H1 (cell line): ENCODE measurements at regions not wholly inside any gene's neighbourhood (a gene's known extent, or its start where the extent isn't known, plus 50 kb on each side); places are given as distances from the start of the nearest gene placed in this dataset.

ENCODE experiments used
- CTCF ChIA-PET: fragments of 300-600 bp; sonication (Branson Sonifier 250); formaldehyde crosslinking; loops from one replicate; lab custom pipeline; 2021; ENCODE audit not compliant: partially characterized antibody; lab: Charles Lee
- POLR2A ChIA-PET: fragments of 300-600 bp; sonication (Branson Sonifier 250); formaldehyde crosslinking; loops from one replicate; lab custom pipeline; 2021; ENCODE audit warnings: inconsistent platforms; ENCODE audit not compliant: partially characterized antibody; lab: Charles Lee
- DNase-seq, 2 experiments: peaks; one replicate each; pipeline versions ENCODE4 v3.0.0 to v3.0.0-alpha.2; 2010 to 2022; ENCODE audit warnings: low spot score in 2 of 2, low read depth in 1 of 2, mixed read lengths in 1 of 2
- FAIRE-seq: peaks from 2 replicates; lab custom pipeline; 2011; peaks lifted over from hg19 to GRCh38; lab: Jason Lieb, UNC
- H2AFZ ChIP-seq: 2 replicates; pipeline ENCODE4 v1.8.1; 2012; ENCODE audit warnings: low read length, inconsistent platforms
- H2AK5ac ChIP-seq: 2 replicates; pipeline ENCODE4 v1.6.1; 2013; ENCODE audit warnings: low read depth, low read length
- H2BK120ac ChIP-seq: replicated peaks from 2 replicates; pipeline ENCODE3; 2013; ENCODE audit warnings: low read depth, low read length, inconsistent platforms
- H2BK12ac ChIP-seq: 2 replicates; pipeline ENCODE4 v1.6.1; 2013; ENCODE audit warnings: low read depth, low read length
- H2BK15ac ChIP-seq: 2 replicates; pipeline ENCODE4 v1.6.1; 2013; ENCODE audit warnings: low read length
- H2BK20ac ChIP-seq: 2 replicates; pipeline ENCODE4 v1.6.1; 2013; ENCODE audit warnings: low read length
- H2BK5ac ChIP-seq: 2 replicates; pipeline ENCODE4 v1.6.1; 2013; ENCODE audit warnings: low read depth, low read length
- H3K14ac ChIP-seq: 2 replicates; pipeline ENCODE4 v1.6.1; 2013; ENCODE audit warnings: inconsistent platforms; ENCODE audit not compliant: insufficient read length
- H3K18ac ChIP-seq: 2 replicates; pipeline ENCODE4 v1.6.1; 2013; ENCODE audit warnings: low read length; ENCODE audit errors: extremely low read depth
- H3K23ac ChIP-seq: 2 replicates; pipeline ENCODE4 v1.6.1; 2013; ENCODE audit warnings: inconsistent platforms; ENCODE audit not compliant: insufficient read length
- H3K23me2 ChIP-seq: 2 replicates; pipeline ENCODE4 v1.6.1; 2013; ENCODE audit warnings: low read depth, low read length
- H3K27ac ChIP-seq: 2 replicates; pipeline ENCODE4 v1.6.1; 2011; ENCODE audit warnings: low read depth, low read length, inconsistent platforms
- H3K27me3 ChIP-seq, 4 experiments: replicated peaks in 1 of 4; 1 replicate in 1 of 4; 2 replicates in 3 of 4; pipeline versions ENCODE4 v1.6.1 to v1.8.1; 2011 to 2013; ENCODE audit warnings: low read length in 3 of 4, mild to moderate bottlenecking in 3 of 4, inconsistent platforms in 2 of 4, mixed read lengths in 2 of 4, moderate library complexity in 1 of 4; ENCODE audit not compliant: control insufficient read depth in 3 of 4, insufficient read depth in 3 of 4; ENCODE audit errors: extremely low read depth in 1 of 4
- H3K36me3 ChIP-seq, 4 experiments: 2 replicates each; pipeline versions ENCODE4 v1.6.1 to v1.8.1; 2011 to 2013; ENCODE audit warnings: mild to moderate bottlenecking in 4 of 4, low read length in 3 of 4, moderate library complexity in 2 of 4, control low read depth in 1 of 4, inconsistent platforms in 1 of 4; ENCODE audit not compliant: insufficient read depth in 4 of 4, control insufficient read depth in 2 of 4
- H3K4ac ChIP-seq: replicated peaks from 2 replicates; pipeline ENCODE3; 2013; ENCODE audit warnings: low read length, low read depth, mixed read lengths, inconsistent platforms; ENCODE audit not compliant: insufficient read length
- H3K4me1 ChIP-seq, 4 experiments: replicated peaks in 1 of 4; 1 replicate in 1 of 4; 2 replicates in 3 of 4; pipeline versions ENCODE4 v1.6.1 to v1.8.1; 2011 to 2013; ENCODE audit warnings: low read length in 3 of 4, inconsistent platforms in 2 of 4, mixed read lengths in 1 of 4; ENCODE audit not compliant: insufficient read depth in 4 of 4, control insufficient read depth in 3 of 4
- H3K4me2 ChIP-seq, 2 experiments: 2 replicates each; pipeline versions ENCODE4 v1.6.1 to v1.8.1; 2011 to 2013; ENCODE audit warnings: low read depth in 2 of 2, low read length in 2 of 2, control low read depth in 1 of 2, inconsistent platforms in 1 of 2, mild to moderate bottlenecking in 1 of 2; ENCODE audit not compliant: insufficient read depth in 1 of 2
- H3K4me3 ChIP-seq, 4 experiments: fragments of 200-600, 300-600 bp in 1 of 4; sonication (generic), shearing (Covaris generic), sonication (Bioruptor Twin) in 1 of 4; 2 replicates each; pipeline versions ENCODE4 v1.5.1 to v1.8.1; 2011 to 2016; ENCODE audit warnings: low read length in 4 of 4, low read depth in 3 of 4, control low read depth in 2 of 4, inconsistent platforms in 2 of 4, mild to moderate bottlenecking in 2 of 4, mixed read lengths in 1 of 4, moderate library complexity in 1 of 4; ENCODE audit not compliant: insufficient read depth in 2 of 4; ENCODE audit errors: extremely low read depth in 1 of 4
- H3K56ac ChIP-seq: replicated peaks from 2 replicates; pipeline ENCODE3; 2013; ENCODE audit warnings: low read depth, mild to moderate bottlenecking, mixed read lengths, low read length, inconsistent platforms; ENCODE audit not compliant: insufficient read length
- H3K79me1 ChIP-seq: 2 replicates; pipeline ENCODE4 v1.6.1; 2013; ENCODE audit warnings: low read depth, low read length, control low read depth
- H3K79me2 ChIP-seq, 2 experiments: 2 replicates each; pipeline versions ENCODE4 v1.6.1 to v1.8.1; 2012 to 2013; ENCODE audit warnings: low read length in 2 of 2, mild to moderate bottlenecking in 2 of 2, inconsistent platforms in 1 of 2; ENCODE audit not compliant: insufficient read depth in 2 of 2, control insufficient read depth in 1 of 2
- H3K9ac ChIP-seq, 4 experiments: replicated peaks in 1 of 4; 1 replicate in 1 of 4; 2 replicates in 3 of 4; pipeline versions ENCODE4 v1.6.1 to v1.8.1; 2011 to 2013; ENCODE audit warnings: low read depth in 3 of 4, low read length in 3 of 4, control low read depth in 2 of 4, mild to moderate bottlenecking in 2 of 4, moderate library complexity in 2 of 4, inconsistent platforms in 1 of 4; ENCODE audit errors: extremely low read depth in 1 of 4
- H3K9me3 ChIP-seq, 2 experiments: 2 replicates each; pipeline versions ENCODE4 v1.6.1 to v1.8.1; 2012 to 2013; ENCODE audit warnings: mild to moderate bottlenecking in 2 of 2, moderate library complexity in 2 of 2, control low read depth in 1 of 2, inconsistent platforms in 1 of 2, low read depth in 1 of 2, low read length in 1 of 2, mixed read lengths in 1 of 2; ENCODE audit not compliant: insufficient read depth in 2 of 2
- H4K20me1 ChIP-seq, 2 experiments: replicated peaks in 1 of 2; 2 replicates each; pipeline versions ENCODE3 to v1.8.1; 2011 to 2013; ENCODE audit warnings: inconsistent platforms in 2 of 2, low read length in 2 of 2, mild to moderate bottlenecking in 1 of 2; ENCODE audit not compliant: insufficient read depth in 2 of 2, control insufficient read depth in 1 of 2
- H4K5ac ChIP-seq: 2 replicates; pipeline ENCODE4 v1.6.1; 2013; ENCODE audit warnings: low read length, low read depth, mixed read lengths, inconsistent platforms; ENCODE audit not compliant: insufficient read length
- H4K8ac ChIP-seq: 2 replicates; pipeline ENCODE4 v1.8.0; 2013; ENCODE audit warnings: mild to moderate bottlenecking, moderate library complexity, low read length, inconsistent platforms; ENCODE audit not compliant: insufficient read depth; ENCODE audit errors: extremely low read depth
- H4K91ac ChIP-seq: replicated peaks from 2 replicates; pipeline ENCODE3; 2013; ENCODE audit warnings: low read length, mixed read lengths, inconsistent platforms; ENCODE audit not compliant: insufficient read length
- BCL11A ChIP-seq, 2 experiments: IDR thresholded peaks; one replicate each; pipeline ENCODE4 v1.6.1; 2011; ENCODE audit warnings: low read depth in 2 of 2, low read length in 2 of 2, mild to moderate bottlenecking in 2 of 2
- EZH2 ChIP-seq: fragments of 200-600 bp; sonication (generic); IDR thresholded peaks from 2 replicates; pipeline ENCODE4 v1.7.1; 2012; ENCODE audit warnings: low read depth, mild to moderate bottlenecking, moderate library complexity, low read length, inconsistent platforms; ENCODE audit not compliant: severe bottlenecking
- KDM4A ChIP-seq: IDR thresholded peaks from one replicate; pipeline ENCODE4 v1.7.1; 2012; ENCODE audit warnings: low read depth, mild to moderate bottlenecking, moderate library complexity, low read length, inconsistent platforms; ENCODE audit not compliant: severe bottlenecking
- RBBP5 ChIP-seq: IDR thresholded peaks from 2 replicates; pipeline ENCODE4 v1.7.1; 2012; ENCODE audit warnings: low read depth, mild to moderate bottlenecking, inconsistent platforms, low read length, moderate library complexity, borderline replicate concordance
- SIN3A ChIP-seq, 2 experiments: IDR thresholded peaks in 1 of 2; conservative IDR thresholded peaks in 1 of 2; 2 replicates each; pipeline ENCODE4 v1.6.1; 2011 to 2012; ENCODE audit warnings: low read length in 2 of 2, improper control_type of control experiment in 1 of 2, low read depth in 1 of 2, mild to moderate bottlenecking in 1 of 2
- TAF1 ChIP-seq: IDR thresholded peaks from 2 replicates; pipeline ENCODE4 v1.6.1; 2011; ENCODE audit warnings: mild to moderate bottlenecking, low read depth, low read length
- WGBS, 2 experiments: shearing (Covaris generic) in 1 of 2; methylation state at CpG; one replicate each; pipeline versions ENCODE4 v1.1.6 to v1.1.7; 2013 to 2015; ENCODE audit warnings: low lambda C conversion rate in 2 of 2, mixed read lengths in 2 of 2, inconsistent platforms in 1 of 2, low coverage in 1 of 2, missing lambda C conversion rate in 1 of 2; ENCODE audit not compliant: insufficient replicate concordance in 2 of 2, insufficient coverage in 1 of 2, insufficient read length in 1 of 2; ENCODE audit errors: extremely low coverage in 1 of 2, missing lambda C conversion rate in 1 of 2; 5-methylcytosine and 5-hydroxymethylcytosine counted together
- TF ChIP-seq, protein P1 (sequence below), 3 experiments: IDR thresholded peaks; 1 replicate in 2 of 3; 2 replicates in 1 of 3; pipeline versions ENCODE4 v1.5.1 to v1.6.1; 2011; ENCODE audit warnings: low read length in 3 of 3, mild to moderate bottlenecking in 3 of 3, inconsistent platforms in 2 of 3, low read depth in 1 of 3, moderate library complexity in 1 of 3; ENCODE audit not compliant: insufficient read depth in 1 of 3; ENCODE audit errors: control extremely low read depth in 1 of 3

DNA sequence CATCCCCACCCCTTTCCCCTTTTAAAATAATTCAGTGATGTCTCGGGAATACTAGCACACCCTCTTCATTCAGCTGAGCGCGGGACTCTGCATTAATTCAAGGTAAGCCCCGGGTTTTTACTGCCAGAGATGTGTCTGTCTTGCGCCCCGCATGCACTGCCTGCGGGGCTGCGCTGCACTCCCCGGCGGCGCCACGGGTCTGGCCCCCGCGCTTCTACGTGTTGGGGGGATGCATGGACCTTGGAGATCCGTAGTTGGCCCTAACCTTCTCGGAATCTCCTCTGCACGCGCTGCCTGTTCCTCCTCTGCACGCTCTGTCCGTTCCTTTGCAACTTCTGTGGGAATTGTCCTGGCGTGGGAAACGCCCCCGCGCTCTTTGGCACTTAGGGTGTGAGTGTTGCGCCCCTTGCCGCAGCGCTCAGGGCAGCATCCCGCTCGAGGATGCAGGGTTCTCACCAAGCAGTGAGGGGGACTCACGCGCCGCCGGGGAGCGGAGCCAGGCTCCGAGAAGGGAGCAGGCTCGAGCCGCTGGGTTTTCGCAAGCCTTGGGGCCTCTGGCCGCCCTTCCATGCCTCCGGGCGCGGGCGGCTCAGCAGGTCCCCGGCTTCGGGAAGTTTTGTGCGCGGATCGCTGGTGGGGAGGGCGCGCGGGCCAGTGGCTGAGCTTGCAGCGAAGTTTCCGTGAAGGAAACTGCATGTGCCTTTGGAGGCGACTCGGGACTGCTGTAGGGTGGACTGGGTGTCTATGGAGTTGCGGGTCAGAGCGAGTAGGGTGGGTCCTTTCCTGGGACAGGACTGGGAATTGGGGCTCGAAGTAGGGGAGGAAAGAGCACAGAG, 165.1 kb upstream of the CACNA1E start:
- Histone ChIP-seq H2BK12ac (peak overlapping the region; percentile 82; the same call in 1 of the 2 replicates), H3K4me2 (peak overlapping the region; percentile 97 to 99), H4K91ac (no peak overlapping the region), H2BK5ac (no peak overlapping the region), H3K4me3 (peak overlapping the region; percentile 42 to 69 (median 55)), H3K79me2 (no peaks in the 10 kb centered on the region), H3K4ac (no peak overlapping the region), H3K18ac (peak overlapping the region; percentile 29; the same call in 1 of the 2 replicates), H3K9me3 (no peaks in the 10 kb centered on the region), H3K27me3 (peaks cover 37 to 54% (median 50%) of the 10 kb centered on the region in 4 experiments), H4K20me1 (peaks cover 1 to 2% of the 10 kb centered on the region in 2 experiments), H3K14ac (no peak overlapping the region), H2BK120ac (no peak overlapping the region), H3K36me3 (no peaks in the 10 kb centered on the region), H3K23me2 (peaks cover 10% of the 10 kb centered on the region), H4K8ac (no peak overlapping the region; the same call in 1 of the 2 replicates), H2AK5ac (no peak overlapping the region), H2BK15ac (no peak overlapping the region; the same call in 1 of the 2 replicates), H2AFZ (peak overlapping the region; percentile 92), H2BK20ac (no peak overlapping the region), H3K27ac (no peak overlapping the region), H4K5ac (no peak overlapping the region), H3K56ac (no peak overlapping the region), H3K9ac (peak overlapping the region in 1 of 4 experiments; percentile 39; a peak in 2 of 7 replicates), H3K4me1 (peaks cover 0 to 21% (median 4%) of the 10 kb centered on the region in 4 experiments; a peak in 6 of 7 replicates), H3K23ac (no peak overlapping the region), H3K79me1 (no peaks in the 10 kb centered on the region; the same call in 1 of the 2 replicates)
- FAIRE-seq, result no peak
- ChIA-PET CTCF (interaction anchor here (0.5 to 1.6 kb wide), 3 partner anchors 11 to 176 kb away, joined by 3 read pairs; no protein-coding TSS in a partner anchor), POLR2A (interaction anchor here (1.2 kb wide), 1 partner anchor 19 kb away, joined by 4 read pairs; no protein-coding TSS in a partner anchor)
- peak in 1 of 2 experiments; percentile 72 for DNase-seq
- WGBS, 2 experiments, result 1% methylated on average over 42 of the region's 59 CpGs; no CpG with 5 or more reads in 1 of the 2 experiments
- TF ChIP-seq KDM4A (peak; percentile 85), TAF1 (no peak), RBBP5 (no peak; the same call in 1 of the 2 replicates), SIN3A (conservative IDR thresholded peaks at IDR 0.05 in 1 of 2, IDR thresholded peaks at IDR 0.05 in 1 of 2; ENCODE audit: low read depth in 1 of 2, low read length in 2 of 2) (no peak), EZH2 (peak; percentile 98), BCL11A (IDR thresholded peaks at IDR 0.05; ENCODE audit: low read depth in 2 of 2, low read length in 2 of 2) (no peak)
- TF ChIP-seq, protein P1, sequence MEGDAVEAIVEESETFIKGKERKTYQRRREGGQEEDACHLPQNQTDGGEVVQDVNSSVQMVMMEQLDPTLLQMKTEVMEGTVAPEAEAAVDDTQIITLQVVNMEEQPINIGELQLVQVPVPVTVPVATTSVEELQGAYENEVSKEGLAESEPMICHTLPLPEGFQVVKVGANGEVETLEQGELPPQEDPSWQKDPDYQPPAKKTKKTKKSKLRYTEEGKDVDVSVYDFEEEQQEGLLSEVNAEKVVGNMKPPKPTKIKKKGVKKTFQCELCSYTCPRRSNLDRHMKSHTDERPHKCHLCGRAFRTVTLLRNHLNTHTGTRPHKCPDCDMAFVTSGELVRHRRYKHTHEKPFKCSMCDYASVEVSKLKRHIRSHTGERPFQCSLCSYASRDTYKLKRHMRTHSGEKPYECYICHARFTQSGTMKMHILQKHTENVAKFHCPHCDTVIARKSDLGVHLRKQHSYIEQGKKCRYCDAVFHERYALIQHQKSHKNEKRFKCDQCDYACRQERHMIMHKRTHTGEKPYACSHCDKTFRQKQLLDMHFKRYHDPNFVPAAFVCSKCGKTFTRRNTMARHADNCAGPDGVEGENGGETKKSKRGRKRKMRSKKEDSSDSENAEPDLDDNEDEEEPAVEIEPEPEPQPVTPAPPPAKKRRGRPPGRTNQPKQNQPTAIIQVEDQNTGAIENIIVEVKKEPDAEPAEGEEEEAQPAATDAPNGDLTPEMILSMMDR (IDR thresholded peaks at IDR 0.05; ENCODE audit: control extremely low read depth in 1 of 3, insufficient read depth in 1 of 3, low read depth in 1 of 3, low read length in 3 of 3), result peak in 1 of 3 experiments; percentile 1; a peak in 1 of 4 replicates
